Trophoblast cell (in vitro differentiated cells and primary cell): ENCODE measurements at regions not wholly inside any gene's neighbourhood (a gene's known extent, or its start where the extent isn't known, plus 50 kb on each side); places are given as distances from the start of the nearest gene placed in this dataset.

ENCODE experiments used
- DNase-seq, 2 donors: peaks; one replicate each; pipeline ENCODE4 v3.0.0-alpha.2; 2016
- H2AFZ ChIP-seq: 2 replicates; pipeline ENCODE4 v1.6.1; 2013; ENCODE audit warnings: low read length, moderate library complexity, mild to moderate bottlenecking; ENCODE audit not compliant: insufficient read depth, poor library complexity
- H2AK5ac ChIP-seq: 2 replicates; pipeline ENCODE4 v1.6.1; 2013; ENCODE audit warnings: mild to moderate bottlenecking, low read length
- H2BK120ac ChIP-seq: 2 replicates; pipeline ENCODE4 v1.6.1; 2013; ENCODE audit warnings: low read length, mild to moderate bottlenecking, moderate library complexity; ENCODE audit not compliant: insufficient read depth, poor library complexity
- H2BK12ac ChIP-seq: 2 replicates; pipeline ENCODE4 v1.6.1; 2013; ENCODE audit warnings: mild to moderate bottlenecking, low read length, moderate library complexity
- H2BK5ac ChIP-seq: 2 replicates; pipeline ENCODE4 v1.6.1; 2013; ENCODE audit warnings: low read length, low read depth, moderate library complexity, mild to moderate bottlenecking; ENCODE audit not compliant: poor library complexity
- H3K14ac ChIP-seq: 2 replicates; pipeline ENCODE4 v1.6.1; 2013; ENCODE audit warnings: mild to moderate bottlenecking, low read length
- H3K18ac ChIP-seq: 2 replicates; pipeline ENCODE4 v1.6.1; 2013; ENCODE audit warnings: mild to moderate bottlenecking, low read length
- H3K23ac ChIP-seq: 2 replicates; pipeline ENCODE4 v1.6.1; 2013; ENCODE audit warnings: low read length
- H3K27ac ChIP-seq: 2 replicates; pipeline ENCODE4 v1.5.1; 2013; ENCODE audit warnings: low read depth, mild to moderate bottlenecking, inconsistent platforms, low read length, moderate library complexity
- H3K27me3 ChIP-seq: 2 replicates; pipeline ENCODE4 v1.6.1; 2013; ENCODE audit warnings: inconsistent platforms, mild to moderate bottlenecking, low read length, moderate library complexity; ENCODE audit not compliant: insufficient read depth
- H3K36me3 ChIP-seq, 2 experiments: 1 replicate in 1 of 2; 2 replicates in 1 of 2; pipeline ENCODE4 v1.6.1; 2013; ENCODE audit warnings: low read length in 2 of 2, mild to moderate bottlenecking in 2 of 2, moderate library complexity in 1 of 2; ENCODE audit not compliant: insufficient read depth in 2 of 2, control insufficient read depth in 1 of 2
- H3K4ac ChIP-seq: 2 replicates; pipeline ENCODE4 v1.6.1; 2013; ENCODE audit warnings: low read depth, mild to moderate bottlenecking, low read length, moderate library complexity
- H3K4me1 ChIP-seq, 2 experiments: 1 replicate in 1 of 2; 2 replicates in 1 of 2; pipeline ENCODE4 v1.6.1; 2013; ENCODE audit warnings: low read length in 2 of 2, mild to moderate bottlenecking in 2 of 2, moderate library complexity in 1 of 2; ENCODE audit not compliant: insufficient read depth in 2 of 2, control insufficient read depth in 1 of 2
- H3K4me2 ChIP-seq: 2 replicates; pipeline ENCODE4 v1.6.1; 2013; ENCODE audit warnings: inconsistent platforms, mild to moderate bottlenecking, low read length, moderate library complexity
- H3K4me3 ChIP-seq: 2 replicates; pipeline ENCODE4 v1.5.1; 2013; ENCODE audit warnings: mild to moderate bottlenecking, low read depth, low read length, inconsistent platforms
- H3K79me1 ChIP-seq: one replicate; pipeline ENCODE4 v1.6.1; 2013; ENCODE audit warnings: low read length
- H3K79me2 ChIP-seq: 2 replicates; pipeline ENCODE4 v1.6.1; 2013; ENCODE audit warnings: low read length, mild to moderate bottlenecking; ENCODE audit not compliant: control insufficient read depth, insufficient read depth, poor library complexity
- H3K9ac ChIP-seq: 2 replicates; pipeline ENCODE4 v1.6.1; 2013; ENCODE audit warnings: mild to moderate bottlenecking, low read length
- H3K9me3 ChIP-seq: 2 replicates; pipeline ENCODE4 v1.6.1; 2013; ENCODE audit warnings: low read depth, mild to moderate bottlenecking, control low read depth, inconsistent platforms, low read length; ENCODE audit not compliant: insufficient read depth
- H4K12ac ChIP-seq: 2 replicates; pipeline ENCODE4 v1.6.1; 2013; ENCODE audit warnings: low read depth, mild to moderate bottlenecking, low read length, moderate library complexity
- H4K8ac ChIP-seq: 2 replicates; pipeline ENCODE4 v1.6.1; 2013; ENCODE audit warnings: low read depth, mild to moderate bottlenecking, low read length, moderate library complexity
- H4K91ac ChIP-seq: one replicate; pipeline ENCODE4 v1.6.1; 2013; ENCODE audit warnings: low read depth, mild to moderate bottlenecking, low read length, moderate library complexity
- WGBS: extraction: QIAGEN DNeasy Blood & Tissue Kit; methylation state at CpG from one replicate; pipeline ENCODE4 v1.1.7; 2013; ENCODE audit warnings: missing lambda C conversion rate; ENCODE audit not compliant: insufficient read length, insufficient coverage; ENCODE audit errors: extremely low coverage; 5-methylcytosine and 5-hydroxymethylcytosine counted together

DNA sequence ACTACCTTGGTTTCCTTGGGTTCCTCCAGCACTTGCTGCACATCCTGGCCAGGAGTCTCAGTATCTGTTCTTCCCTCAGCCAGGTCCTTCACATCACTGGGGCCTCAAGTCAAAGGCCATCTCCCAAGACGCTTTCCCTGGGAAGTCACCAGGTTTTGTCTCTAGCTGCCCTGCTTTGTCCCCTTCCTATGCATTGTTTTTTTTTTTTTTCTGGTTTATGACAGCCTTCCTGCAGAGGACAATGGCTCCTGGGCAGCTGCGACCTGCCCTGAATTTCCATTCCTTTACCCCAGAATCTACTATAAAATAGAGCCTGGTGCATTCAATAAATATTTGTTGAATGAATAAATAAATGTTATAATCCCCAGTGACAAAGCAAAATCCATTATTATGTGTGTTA, 687.3 kb downstream of the QKI start:
- H3K9me3 ChIP-seq = peaks cover 2% of the 10 kb centered on the region
- no peaks in the 10 kb centered on the region for H3K79me2 ChIP-seq
- H4K8ac ChIP-seq = no peak overlapping the region
- no peak overlapping the region for H4K91ac ChIP-seq
- no peaks in the 10 kb centered on the region for H3K27me3 ChIP-seq
- no peak overlapping the region for H3K27ac ChIP-seq
- no peak overlapping the region for H2BK12ac ChIP-seq
- H3K9ac ChIP-seq = no peak overlapping the region
- no peak overlapping the region for H2BK5ac ChIP-seq
- no peak overlapping the region for H4K12ac ChIP-seq
- H3K18ac ChIP-seq = no peak overlapping the region
- H3K23ac ChIP-seq = no peak overlapping the region
- H2AFZ ChIP-seq = no peak overlapping the region
- WGBS = no CpG with 5 or more reads among the region's 2 CpGs
- H2BK120ac ChIP-seq = no peak overlapping the region
- no peaks in the 10 kb centered on the region for H3K36me3 ChIP-seq
- H3K4me3 ChIP-seq = no peak overlapping the region
- H3K4ac ChIP-seq = no peak overlapping the region
- no peak overlapping the region for H3K4me2 ChIP-seq
- H3K14ac ChIP-seq = no peak overlapping the region
- H3K79me1 ChIP-seq = no peaks in the 10 kb centered on the region
- DNase-seq = no peak
- peaks cover 6% of the 10 kb centered on the region in 2 experiments for H3K4me1 ChIP-seq
- no peak overlapping the region for H2AK5ac ChIP-seq

GRCh38 chr6:164099269-164099865, 684.8 kb downstream of the QKI start:
- no peaks in the 10 kb centered on the region for H3K79me2 ChIP-seq
- no peak overlapping the region for H3K27ac ChIP-seq
- H3K18ac ChIP-seq = no peak overlapping the region
- no CpG with 5 or more reads among the region's 22 CpGs for WGBS
- H3K14ac ChIP-seq = no peak overlapping the region
- no peak overlapping the region for H3K4me2 ChIP-seq
- no peaks in the 10 kb centered on the region for H3K79me1 ChIP-seq
- H2AK5ac ChIP-seq = no peak overlapping the region
- no peak overlapping the region for H3K4ac ChIP-seq
- no peak overlapping the region for H4K12ac ChIP-seq
- no peak overlapping the region for H3K9ac ChIP-seq
- H3K36me3 ChIP-seq = no peaks in the 10 kb centered on the region
- H2BK120ac ChIP-seq = no peak overlapping the region
- no peaks in the 10 kb centered on the region for H3K9me3 ChIP-seq
- H4K91ac ChIP-seq = no peak overlapping the region
- DNase-seq = no peak
- H3K23ac ChIP-seq = no peak overlapping the region
- peak overlapping the region; percentile 11 for H2AFZ ChIP-seq
- H2BK12ac ChIP-seq = no peak overlapping the region
- no peaks in the 10 kb centered on the region for H3K27me3 ChIP-seq
- H3K4me3 ChIP-seq = no peak overlapping the region
- peaks cover 6% of the 10 kb centered on the region in 2 experiments for H3K4me1 ChIP-seq
- H2BK5ac ChIP-seq = no peak overlapping the region
- no peak overlapping the region for H4K8ac ChIP-seq

DNA sequence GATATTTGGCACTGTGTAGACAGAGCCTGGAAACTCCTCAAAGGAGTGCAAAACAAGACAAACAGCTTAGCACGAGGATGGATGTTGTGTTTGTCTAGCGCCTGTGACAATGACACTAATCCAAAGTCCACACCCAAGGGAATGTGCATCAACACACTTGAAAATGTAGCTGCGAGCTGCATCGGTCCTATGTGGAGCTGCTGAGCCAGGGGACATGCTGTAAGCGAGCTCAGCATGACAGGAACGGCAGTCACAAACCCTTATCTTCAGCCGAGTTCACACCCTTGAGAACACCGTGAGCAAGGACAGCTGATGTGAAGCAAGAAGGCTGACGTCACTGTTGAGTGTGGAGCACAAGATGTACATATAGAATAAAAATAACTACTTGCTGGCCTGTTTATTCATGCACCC, 684.3 kb downstream of the QKI start:
- H3K4me2 ChIP-seq = no peak overlapping the region
- H3K4ac ChIP-seq = no peak overlapping the region
- H3K79me2 ChIP-seq = no peaks in the 10 kb centered on the region
- peak; percentile 82 to 89 for DNase-seq
- WGBS = no CpG with 5 or more reads among the region's 9 CpGs
- no peaks in the 10 kb centered on the region for H3K27me3 ChIP-seq
- H2BK12ac ChIP-seq = no peak overlapping the region
- H4K91ac ChIP-seq = no peak overlapping the region
- H4K12ac ChIP-seq = no peak overlapping the region
- H3K36me3 ChIP-seq = no peaks in the 10 kb centered on the region
- no peak overlapping the region for H2BK120ac ChIP-seq
- no peak overlapping the region for H3K9ac ChIP-seq
- H3K14ac ChIP-seq = no peak overlapping the region
- no peak overlapping the region for H4K8ac ChIP-seq
- H3K18ac ChIP-seq = no peak overlapping the region
- no peaks in the 10 kb centered on the region for H3K79me1 ChIP-seq
- H3K23ac ChIP-seq = no peak overlapping the region
- no peak overlapping the region for H3K27ac ChIP-seq
- no peak overlapping the region for H2AFZ ChIP-seq
- no peak overlapping the region for H3K4me3 ChIP-seq
- H3K4me1 ChIP-seq = peaks cover 6% of the 10 kb centered on the region in 2 experiments
- no peak overlapping the region for H2AK5ac ChIP-seq
- H2BK5ac ChIP-seq = no peak overlapping the region
- no peaks in the 10 kb centered on the region for H3K9me3 ChIP-seq

GRCh38 chr6:164097551-164098398, 683.3 kb downstream of the QKI start:
- Histone ChIP-seq H4K8ac (no peak overlapping the region), H3K4me2 (no peak overlapping the region), H3K23ac (no peak overlapping the region), H3K79me2 (no peaks in the 10 kb centered on the region), H2AFZ (no peak overlapping the region), H3K36me3 (no peaks in the 10 kb centered on the region), H3K4ac (no peak overlapping the region), H3K9ac (no peak overlapping the region), H3K14ac (no peak overlapping the region), H3K18ac (no peak overlapping the region), H2BK12ac (peak overlapping the region; percentile 62), H4K12ac (no peak overlapping the region), H3K9me3 (no peaks in the 10 kb centered on the region), H3K79me1 (no peaks in the 10 kb centered on the region), H3K27me3 (no peaks in the 10 kb centered on the region), H3K27ac (no peak overlapping the region), H3K4me3 (no peak overlapping the region), H4K91ac (no peak overlapping the region), H3K4me1 (peaks cover 6% of the 10 kb centered on the region in 2 experiments), H2BK5ac (no peak overlapping the region), H2AK5ac (no peak overlapping the region), H2BK120ac (peak overlapping the region; percentile 20)
- DNase-seq = peak; percentile 20 to 82
- no CpG with 5 or more reads among the region's 11 CpGs for WGBS
